HEK293T (cell line): ENCODE measurements at regions not wholly inside any gene's neighbourhood (a gene's known extent, or its start where the extent isn't known, plus 50 kb on each side); places are given as distances from the start of the nearest gene placed in this dataset.

Source experiments
- ARNT ChIP-seq: fragments of 450-650 bp; IDR thresholded peaks from 2 replicates; pipeline ENCODE4 v1.6.1; 2017; ENCODE audit warnings: mild to moderate bottlenecking
- ELF4 ChIP-seq: fragments of 450-650 bp; IDR thresholded peaks from 2 replicates; pipeline ENCODE4 v1.6.1; 2017; ENCODE audit warnings: antibody characterized with exemption
- HDGF ChIP-seq: fragments of 450-650 bp; IDR thresholded peaks from 2 replicates; pipeline ENCODE4 v1.6.1; 2017; ENCODE audit warnings: antibody characterized with exemption, borderline replicate concordance
- LEF1 ChIP-seq: fragments of 450-650 bp; IDR thresholded peaks from 2 replicates; pipeline ENCODE4 v1.6.1; 2017; ENCODE audit warnings: mild to moderate bottlenecking, borderline replicate concordance
- SP1 ChIP-seq: fragments of 450-650 bp; IDR thresholded peaks from 2 replicates; pipeline ENCODE4 v1.6.1; 2017
- SUZ12 ChIP-seq: fragments of 450-650 bp; IDR thresholded peaks from 2 replicates; pipeline ENCODE4 v1.6.1; 2016; ENCODE audit warnings: mild to moderate bottlenecking

DNA sequence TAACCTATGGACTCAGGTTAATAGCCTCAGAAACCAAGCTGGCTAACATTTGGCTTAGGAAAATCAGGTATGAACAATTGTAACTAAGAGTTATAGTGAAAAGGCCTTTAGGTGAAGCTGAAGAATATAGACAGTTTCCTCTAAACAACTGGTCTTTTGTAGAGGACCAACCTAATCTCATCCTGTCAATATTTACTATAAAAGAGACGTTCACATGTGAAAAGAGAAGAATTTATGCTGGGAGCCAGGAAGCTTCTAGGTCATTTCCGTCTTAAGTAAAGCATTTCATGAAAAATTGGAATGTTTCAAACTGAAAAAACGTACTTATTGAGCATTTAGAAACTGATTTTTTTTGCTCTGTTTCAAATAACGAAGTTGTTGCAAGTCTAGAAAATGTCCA is 764.3 kb upstream of the GOLIM4 start:
- no peak for TF ChIP-seq SUZ12
- no peak for TF ChIP-seq ARNT
- TF ChIP-seq LEF1: no peak
- no peak for TF ChIP-seq HDGF
- no peak for TF ChIP-seq SP1
- TF ChIP-seq ELF4: no peak
